ENCODE measurements at regions not wholly inside any gene's neighbourhood (a gene's known extent, or its start where the extent isn't known, plus 50 kb on each side); places are given as distances from the start of the nearest gene placed in this dataset.
"Not testable (repeated sequence)": the region's sequence is repeated elsewhere in the genome, so short reads cannot be mapped to it uniquely, and the experiment has no call there.

DNA sequence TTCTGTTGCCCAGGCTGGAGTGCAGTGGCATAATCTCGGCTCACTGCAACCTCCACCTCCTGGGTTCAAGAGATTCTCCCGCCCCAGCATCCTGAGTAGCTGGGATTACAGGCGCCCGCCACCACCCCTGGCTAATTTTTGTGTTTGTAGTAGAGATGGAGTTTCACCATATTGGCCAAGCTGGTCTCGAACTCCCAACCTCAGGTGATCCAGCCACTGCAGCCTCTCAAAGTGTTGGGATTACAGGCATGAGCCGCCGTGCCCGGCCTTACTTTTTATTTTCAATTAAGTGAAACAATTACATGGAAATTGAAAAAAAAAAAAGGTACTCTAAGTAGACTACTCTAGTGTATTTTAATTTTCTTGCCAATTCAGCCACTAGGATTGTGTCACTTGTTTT is 145.2 kb downstream of the SNRPN start:
- not testable (repeated sequence) for TF ChIP-seq POLR2A, POLR2AphosphoS5 (IDR thresholded peaks at IDR 0.05; ENCODE audit: low read depth, low read length)
